H1 (cell line): ENCODE measurements at regions not wholly inside any gene's neighbourhood (a gene's known extent, or its start where the extent isn't known, plus 50 kb on each side); places are given as distances from the start of the nearest gene placed in this dataset.

Experiments used
- CBX8 ChIP-seq: fragments of 300-800, 300-1000 bp; sonication (generic); IDR thresholded peaks from 2 replicates; pipeline ENCODE4 v1.7.1; 2016; ENCODE audit warnings: low read depth, low read length, borderline replicate concordance
- TF ChIP-seq, protein P1 (sequence below): fragments of 300-600 bp; sonication (generic); IDR thresholded peaks from 2 replicates; pipeline ENCODE4 v1.7.1; 2012; ENCODE audit warnings: low read length, moderate library complexity, mild to moderate bottlenecking, inconsistent platforms; ENCODE audit not compliant: insufficient replicate concordance

DNA sequence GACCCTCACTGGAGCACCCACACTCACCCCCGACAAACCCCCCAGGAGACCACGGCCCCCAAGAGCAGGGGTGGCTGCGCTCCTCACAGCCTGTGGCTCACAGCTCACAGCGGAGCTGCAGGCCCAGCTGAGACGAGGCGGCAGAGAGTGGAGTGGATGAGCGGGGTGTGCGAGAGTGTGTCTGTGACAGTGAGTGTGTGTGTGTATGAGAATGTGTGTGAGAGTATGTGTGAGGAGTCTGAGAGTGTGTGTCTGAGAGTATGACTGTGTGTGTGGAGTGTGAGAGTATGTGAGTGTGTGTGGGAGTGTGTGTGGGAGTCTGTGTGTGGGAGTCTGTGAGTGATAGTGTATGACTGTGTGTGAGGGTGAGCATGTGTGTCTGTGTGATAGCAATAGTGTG, 55.3 kb upstream of the ID2 start (continued):
- TF ChIP-seq, protein P1, sequence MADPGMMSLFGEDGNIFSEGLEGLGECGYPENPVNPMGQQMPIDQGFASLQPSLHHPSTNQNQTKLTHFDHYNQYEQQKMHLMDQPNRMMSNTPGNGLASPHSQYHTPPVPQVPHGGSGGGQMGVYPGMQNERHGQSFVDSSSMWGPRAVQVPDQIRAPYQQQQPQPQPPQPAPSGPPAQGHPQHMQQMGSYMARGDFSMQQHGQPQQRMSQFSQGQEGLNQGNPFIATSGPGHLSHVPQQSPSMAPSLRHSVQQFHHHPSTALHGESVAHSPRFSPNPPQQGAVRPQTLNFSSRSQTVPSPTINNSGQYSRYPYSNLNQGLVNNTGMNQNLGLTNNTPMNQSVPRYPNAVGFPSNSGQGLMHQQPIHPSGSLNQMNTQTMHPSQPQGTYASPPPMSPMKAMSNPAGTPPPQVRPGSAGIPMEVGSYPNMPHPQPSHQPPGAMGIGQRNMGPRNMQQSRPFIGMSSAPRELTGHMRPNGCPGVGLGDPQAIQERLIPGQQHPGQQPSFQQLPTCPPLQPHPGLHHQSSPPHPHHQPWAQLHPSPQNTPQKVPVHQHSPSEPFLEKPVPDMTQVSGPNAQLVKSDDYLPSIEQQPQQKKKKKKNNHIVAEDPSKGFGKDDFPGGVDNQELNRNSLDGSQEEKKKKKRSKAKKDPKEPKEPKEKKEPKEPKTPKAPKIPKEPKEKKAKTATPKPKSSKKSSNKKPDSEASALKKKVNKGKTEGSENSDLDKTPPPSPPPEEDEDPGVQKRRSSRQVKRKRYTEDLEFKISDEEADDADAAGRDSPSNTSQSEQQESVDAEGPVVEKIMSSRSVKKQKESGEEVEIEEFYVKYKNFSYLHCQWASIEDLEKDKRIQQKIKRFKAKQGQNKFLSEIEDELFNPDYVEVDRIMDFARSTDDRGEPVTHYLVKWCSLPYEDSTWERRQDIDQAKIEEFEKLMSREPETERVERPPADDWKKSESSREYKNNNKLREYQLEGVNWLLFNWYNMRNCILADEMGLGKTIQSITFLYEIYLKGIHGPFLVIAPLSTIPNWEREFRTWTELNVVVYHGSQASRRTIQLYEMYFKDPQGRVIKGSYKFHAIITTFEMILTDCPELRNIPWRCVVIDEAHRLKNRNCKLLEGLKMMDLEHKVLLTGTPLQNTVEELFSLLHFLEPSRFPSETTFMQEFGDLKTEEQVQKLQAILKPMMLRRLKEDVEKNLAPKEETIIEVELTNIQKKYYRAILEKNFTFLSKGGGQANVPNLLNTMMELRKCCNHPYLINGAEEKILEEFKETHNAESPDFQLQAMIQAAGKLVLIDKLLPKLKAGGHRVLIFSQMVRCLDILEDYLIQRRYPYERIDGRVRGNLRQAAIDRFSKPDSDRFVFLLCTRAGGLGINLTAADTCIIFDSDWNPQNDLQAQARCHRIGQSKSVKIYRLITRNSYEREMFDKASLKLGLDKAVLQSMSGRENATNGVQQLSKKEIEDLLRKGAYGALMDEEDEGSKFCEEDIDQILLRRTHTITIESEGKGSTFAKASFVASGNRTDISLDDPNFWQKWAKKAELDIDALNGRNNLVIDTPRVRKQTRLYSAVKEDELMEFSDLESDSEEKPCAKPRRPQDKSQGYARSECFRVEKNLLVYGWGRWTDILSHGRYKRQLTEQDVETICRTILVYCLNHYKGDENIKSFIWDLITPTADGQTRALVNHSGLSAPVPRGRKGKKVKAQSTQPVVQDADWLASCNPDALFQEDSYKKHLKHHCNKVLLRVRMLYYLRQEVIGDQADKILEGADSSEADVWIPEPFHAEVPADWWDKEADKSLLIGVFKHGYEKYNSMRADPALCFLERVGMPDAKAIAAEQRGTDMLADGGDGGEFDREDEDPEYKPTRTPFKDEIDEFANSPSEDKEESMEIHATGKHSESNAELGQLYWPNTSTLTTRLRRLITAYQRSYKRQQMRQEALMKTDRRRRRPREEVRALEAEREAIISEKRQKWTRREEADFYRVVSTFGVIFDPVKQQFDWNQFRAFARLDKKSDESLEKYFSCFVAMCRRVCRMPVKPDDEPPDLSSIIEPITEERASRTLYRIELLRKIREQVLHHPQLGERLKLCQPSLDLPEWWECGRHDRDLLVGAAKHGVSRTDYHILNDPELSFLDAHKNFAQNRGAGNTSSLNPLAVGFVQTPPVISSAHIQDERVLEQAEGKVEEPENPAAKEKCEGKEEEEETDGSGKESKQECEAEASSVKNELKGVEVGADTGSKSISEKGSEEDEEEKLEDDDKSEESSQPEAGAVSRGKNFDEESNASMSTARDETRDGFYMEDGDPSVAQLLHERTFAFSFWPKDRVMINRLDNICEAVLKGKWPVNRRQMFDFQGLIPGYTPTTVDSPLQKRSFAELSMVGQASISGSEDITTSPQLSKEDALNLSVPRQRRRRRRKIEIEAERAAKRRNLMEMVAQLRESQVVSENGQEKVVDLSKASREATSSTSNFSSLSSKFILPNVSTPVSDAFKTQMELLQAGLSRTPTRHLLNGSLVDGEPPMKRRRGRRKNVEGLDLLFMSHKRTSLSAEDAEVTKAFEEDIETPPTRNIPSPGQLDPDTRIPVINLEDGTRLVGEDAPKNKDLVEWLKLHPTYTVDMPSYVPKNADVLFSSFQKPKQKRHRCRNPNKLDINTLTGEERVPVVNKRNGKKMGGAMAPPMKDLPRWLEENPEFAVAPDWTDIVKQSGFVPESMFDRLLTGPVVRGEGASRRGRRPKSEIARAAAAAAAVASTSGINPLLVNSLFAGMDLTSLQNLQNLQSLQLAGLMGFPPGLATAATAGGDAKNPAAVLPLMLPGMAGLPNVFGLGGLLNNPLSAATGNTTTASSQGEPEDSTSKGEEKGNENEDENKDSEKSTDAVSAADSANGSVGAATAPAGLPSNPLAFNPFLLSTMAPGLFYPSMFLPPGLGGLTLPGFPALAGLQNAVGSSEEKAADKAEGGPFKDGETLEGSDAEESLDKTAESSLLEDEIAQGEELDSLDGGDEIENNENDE = no peak
- TF ChIP-seq CBX8 = no peak
